ENCODE measurements at regions not wholly inside any gene's neighbourhood (a gene's known extent, or its start where the extent isn't known, plus 50 kb on each side); places are given as distances from the start of the nearest gene placed in this dataset.

- Mint-ChIP-seq H3K27ac (no peak overlapping the region), H3K4me3 (no peak overlapping the region), H3K36me3 (no peaks in the 10 kb centered on the region), H3K4me1 (peaks cover 8 to 14% of the 10 kb centered on the region in 2 donors), H3K9me3 (no peaks in the 10 kb centered on the region), H3K27me3 (ENCODE audit: low read depth in 3 of 3) (peaks cover 0 to 3% (median 2%) of the 10 kb centered on the region in 3 donors)
- DNase-seq = no peak
These were observed 59.4 kb upstream of the ZSWIM6 start for GRCh38 chr5:61272688-61273087.

DNA sequence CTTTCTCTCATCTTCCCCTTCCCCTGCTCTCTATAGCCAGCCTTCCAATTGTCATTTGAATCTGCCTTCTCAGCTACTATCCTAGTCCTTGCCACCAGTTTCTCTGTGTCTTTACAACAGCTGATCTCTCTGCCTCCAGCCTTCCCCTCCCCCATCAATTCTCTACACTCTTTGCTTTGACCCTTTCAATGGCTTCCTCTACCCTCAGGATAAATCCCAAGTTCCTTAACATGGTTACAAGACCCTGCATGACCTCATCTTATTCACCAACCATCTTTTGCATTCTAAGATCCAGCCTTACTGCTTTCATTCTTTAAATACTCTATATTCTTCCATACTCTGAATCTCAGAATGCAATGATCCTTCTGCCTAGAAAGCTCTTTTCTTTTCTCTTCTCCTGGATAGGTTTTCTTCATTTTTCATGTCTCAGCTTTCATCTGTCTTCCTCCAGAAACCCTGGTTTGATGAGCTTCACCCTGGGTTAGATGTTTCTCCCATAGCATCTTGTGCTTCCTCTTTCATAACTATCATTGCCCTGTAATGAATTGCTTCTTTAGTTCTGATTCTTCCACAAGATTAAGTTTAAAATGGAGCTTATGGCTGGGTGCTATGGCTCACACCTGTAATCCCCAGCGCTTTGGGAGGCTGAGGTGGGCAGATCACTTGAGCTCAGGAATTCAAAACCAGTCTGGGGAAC is 58.6 kb upstream of the ZSWIM6 start:
- no peak for DNase-seq
- Mint-ChIP-seq H3K27me3 (ENCODE audit: low read depth in 3 of 3) (peaks cover 0 to 3% (median 0%) of the 10 kb centered on the region in 3 donors), H3K4me3 (no peak overlapping the region), H3K27ac (no peak overlapping the region), H3K4me1 (peaks cover 8 to 15% of the 10 kb centered on the region in 2 donors), H3K9me3 (no peaks in the 10 kb centered on the region), H3K36me3 (no peaks in the 10 kb centered on the region)

DNA sequence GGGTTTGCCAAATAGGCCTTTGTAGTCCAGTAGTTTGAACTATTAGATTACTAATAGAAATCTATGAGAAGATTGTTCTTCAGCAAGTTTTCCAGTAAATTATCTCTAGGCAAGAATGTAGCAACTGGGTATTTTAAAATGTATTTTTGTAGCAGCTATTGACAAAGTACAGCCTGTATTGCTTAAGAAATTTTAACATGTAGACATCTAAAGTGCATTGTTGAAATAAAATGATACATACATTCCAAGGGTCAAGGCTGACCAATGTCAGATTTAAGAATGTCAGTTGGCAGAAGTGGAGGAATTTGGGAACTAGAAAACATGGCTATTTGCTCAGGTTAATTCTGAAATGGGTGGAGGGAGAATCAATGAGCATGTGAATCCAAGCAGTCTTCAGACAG is 57.5 kb upstream of the ZSWIM6 start:
- no peak for DNase-seq
- Mint-ChIP-seq H3K9me3 (no peaks in the 10 kb centered on the region), H3K36me3 (no peaks in the 10 kb centered on the region), H3K4me1 (peaks cover 5 to 15% of the 10 kb centered on the region in 2 donors), H3K4me3 (no peak overlapping the region), H3K27me3 (ENCODE audit: low read depth in 3 of 3) (peaks cover 0 to 3% (median 0%) of the 10 kb centered on the region in 3 donors), H3K27ac (no peak overlapping the region)

GRCh38 chr5:61275841-61276240 is 56.2 kb upstream of the ZSWIM6 start:
- H3K4me3 Mint-ChIP-seq = peak overlapping the region in 1 of 5 donors; percentile 28

GRCh38 chr5:61277190-61277589 is 54.9 kb upstream of the ZSWIM6 start:
- H3K4me1 Mint-ChIP-seq = peaks cover 5 to 15% of the 10 kb centered on the region in 2 donors

More at GRCh38 chr5:61275841-61276240, 56.2 kb upstream of the ZSWIM6 start:
- peaks cover 0 to 3% (median 3%) of the 10 kb centered on the region in 3 donors for H3K27me3 Mint-ChIP-seq (ENCODE audit: low read depth in 3 of 3)
- no peaks in the 10 kb centered on the region for H3K36me3 Mint-ChIP-seq
- DNase-seq = no peak
- peaks cover 5 to 15% of the 10 kb centered on the region in 2 donors for H3K4me1 Mint-ChIP-seq
- H3K9me3 Mint-ChIP-seq = no peaks in the 10 kb centered on the region
- no peak overlapping the region for H3K27ac Mint-ChIP-seq

DNA sequence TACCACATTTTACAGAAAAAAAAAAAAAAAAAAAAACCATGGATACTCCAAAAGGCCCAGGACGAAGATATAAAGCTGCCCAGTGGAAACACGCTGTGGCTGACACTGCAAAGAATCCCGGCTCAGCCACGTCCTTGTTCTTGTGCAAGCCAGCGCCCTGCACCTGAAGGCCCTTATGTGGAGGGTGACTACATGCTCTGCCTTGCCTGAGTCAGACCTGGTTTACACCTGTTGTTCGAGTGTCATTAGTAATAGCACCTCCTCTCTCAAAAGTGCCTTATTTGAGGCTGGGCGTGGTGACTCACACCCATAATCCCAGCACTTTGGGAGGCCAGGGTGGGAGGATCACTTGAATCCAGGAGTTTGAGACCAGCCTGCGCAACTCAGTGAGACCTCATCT is 54.3 kb upstream of the ZSWIM6 start:
- Mint-ChIP-seq H3K9me3 (no peaks in the 10 kb centered on the region), H3K36me3 (no peaks in the 10 kb centered on the region), H3K4me3 (peak overlapping the region in 1 of 5 donors; percentile 53), H3K4me1 (peaks cover 5 to 15% of the 10 kb centered on the region in 2 donors), H3K27me3 (ENCODE audit: low read depth in 3 of 3) (peaks cover 0 to 4% (median 3%) of the 10 kb centered on the region in 3 donors), H3K27ac (no peak overlapping the region)
- DNase-seq = no peak

More at GRCh38 chr5:61277190-61277589, 54.9 kb upstream of the ZSWIM6 start:
- H3K4me3 Mint-ChIP-seq = peak overlapping the region in 3 of 5 donors; percentile 53 to 70 (median 59)
- peaks cover 0 to 4% (median 3%) of the 10 kb centered on the region in 3 donors for H3K27me3 Mint-ChIP-seq (ENCODE audit: low read depth in 3 of 3)
- H3K27ac Mint-ChIP-seq = peak overlapping the region in 1 of 6 donors; percentile 42
- H3K36me3 Mint-ChIP-seq = no peaks in the 10 kb centered on the region
- no peak for DNase-seq
- H3K9me3 Mint-ChIP-seq = no peaks in the 10 kb centered on the region

DNA sequence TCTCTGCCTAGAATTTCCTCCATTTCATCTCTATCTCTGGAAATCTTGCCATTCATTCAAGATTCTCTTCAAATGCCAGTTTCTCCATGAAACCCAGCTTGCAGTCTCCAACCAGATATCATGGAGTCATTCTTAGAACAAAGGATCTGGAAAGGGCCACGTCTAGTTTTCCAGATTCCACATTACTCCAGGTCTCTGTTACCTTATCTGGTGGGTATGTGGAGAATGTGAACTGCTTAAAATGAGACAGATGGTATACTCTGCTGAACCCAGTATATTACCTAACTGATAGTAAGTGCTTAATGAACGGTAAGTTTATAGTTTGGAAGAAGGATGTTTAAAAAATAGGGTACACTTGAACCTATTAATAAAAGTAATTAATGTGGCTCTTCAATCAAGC is 52.3 kb upstream of the ZSWIM6 start:
- no peaks in the 10 kb centered on the region for H3K9me3 Mint-ChIP-seq
- peaks cover 0 to 4% (median 3%) of the 10 kb centered on the region in 3 donors for H3K27me3 Mint-ChIP-seq (ENCODE audit: low read depth in 3 of 3)
- H3K4me1 Mint-ChIP-seq = peaks cover 5 to 15% of the 10 kb centered on the region in 2 donors
- no peak overlapping the region for H3K27ac Mint-ChIP-seq
- no peaks in the 10 kb centered on the region for H3K36me3 Mint-ChIP-seq
- DNase-seq = no peak
- H3K4me3 Mint-ChIP-seq = no peak overlapping the region

DNA sequence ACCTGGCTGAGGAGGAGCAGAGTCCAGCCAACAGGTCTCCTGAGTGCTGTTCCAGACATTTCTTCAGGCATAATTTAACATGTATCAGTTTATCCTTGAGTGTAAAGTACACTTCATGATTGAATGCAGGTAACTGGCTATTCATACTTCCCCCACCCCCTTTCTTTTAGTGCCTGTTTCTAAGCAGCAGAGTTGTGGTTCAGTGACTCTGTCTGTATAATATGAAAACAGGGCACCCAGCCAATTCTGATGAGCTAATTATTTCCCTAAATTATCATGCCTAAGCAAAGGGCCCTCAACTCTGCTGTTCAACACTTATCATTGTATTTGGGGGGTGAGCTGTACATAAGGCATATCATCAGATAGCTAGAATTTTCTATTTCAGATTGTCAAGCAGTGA is 51.9 kb upstream of the ZSWIM6 start:
- peaks cover 0 to 4% (median 3%) of the 10 kb centered on the region in 3 donors for H3K27me3 Mint-ChIP-seq (ENCODE audit: low read depth in 3 of 3)
- DNase-seq = no peak
- no peak overlapping the region for H3K27ac Mint-ChIP-seq
- no peaks in the 10 kb centered on the region for H3K9me3 Mint-ChIP-seq
- H3K4me1 Mint-ChIP-seq = peaks cover 5 to 15% of the 10 kb centered on the region in 2 donors
- H3K36me3 Mint-ChIP-seq = no peaks in the 10 kb centered on the region
- no peak overlapping the region for H3K4me3 Mint-ChIP-seq

GRCh38 chr5:61280761-61281427 is 51.2 kb upstream of the ZSWIM6 start:
- peak in 2 of 3 donors; percentile 14 to 19 for DNase-seq
- Mint-ChIP-seq H3K4me1 (peaks cover 4 to 12% of the 10 kb centered on the region in 2 donors), H3K9me3 (no peaks in the 10 kb centered on the region), H3K27me3 (ENCODE audit: low read depth in 3 of 3) (peaks cover 0 to 4% (median 1%) of the 10 kb centered on the region in 3 donors), H3K36me3 (no peaks in the 10 kb centered on the region), H3K4me3 (no peak overlapping the region), H3K27ac (peak overlapping the region in 1 of 6 donors; percentile 1)

DNA sequence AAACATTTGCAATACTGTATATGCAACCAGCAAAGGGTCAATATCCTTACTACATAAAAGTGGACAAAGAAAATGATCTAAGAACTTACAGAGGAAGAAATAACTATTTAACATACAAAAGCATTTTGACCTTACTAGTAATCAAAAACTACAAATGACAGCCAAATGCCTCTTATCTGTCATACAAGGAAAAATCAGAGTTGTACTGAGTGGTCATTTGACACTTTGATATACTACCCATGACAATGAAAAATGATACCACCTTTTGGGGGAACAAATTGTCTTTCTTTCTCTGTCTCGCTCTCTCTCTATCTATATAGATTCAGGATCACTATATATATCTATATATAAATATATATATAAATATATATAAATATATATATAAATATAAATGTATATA is 50.4 kb upstream of the ZSWIM6 start:
- H3K36me3 Mint-ChIP-seq = no peaks in the 10 kb centered on the region
- H3K9me3 Mint-ChIP-seq = no peaks in the 10 kb centered on the region
- no peak overlapping the region for H3K4me3 Mint-ChIP-seq
- no peak overlapping the region for H3K27ac Mint-ChIP-seq
- H3K27me3 Mint-ChIP-seq (ENCODE audit: low read depth in 3 of 3) = peaks cover 0 to 4% (median 0%) of the 10 kb centered on the region in 3 donors
- H3K4me1 Mint-ChIP-seq = peaks cover 3 to 9% of the 10 kb centered on the region in 2 donors
- no peak for DNase-seq

Measured in immature natural killer cell (primary cell).